PC-9 (cell line): ENCODE measurements at regions not wholly inside any gene's neighbourhood (a gene's known extent, or its start where the extent isn't known, plus 50 kb on each side); places are given as distances from the start of the nearest gene placed in this dataset.

Experiments used
- BruUV-seq: library from RNA; stranded (reverse); fragments of 400-500 nt; replicated peaks from 2 replicates; lab custom pipeline; 2021; lab: Mats Ljungman, UMichigan
- CTCF ChIA-PET: fragments of 300-600 bp; sonication (Branson Sonifier 250); formaldehyde crosslinking; loops from one replicate; lab custom pipeline; 2022; ENCODE audit warnings: antibody characterized with exemption; lab: Charles Lee
- POLR2A ChIA-PET: fragments of 300-600 bp; sonication (Branson Sonifier 250); formaldehyde crosslinking; loops from one replicate; lab custom pipeline; 2022; ENCODE audit warnings: antibody characterized with exemption; ENCODE audit not compliant: unreplicated experiment; lab: Charles Lee
- DNase-seq, 2 experiments: peaks; one replicate each; pipeline versions ENCODE4 v3.0.0 to v3.0.0-alpha.2; 2015 to 2022; ENCODE audit warnings: mixed read lengths in 1 of 2
- H2AFZ ChIP-seq: fragments of 200-600 bp; sonication (generic); 2 replicates; pipeline ENCODE4 v1.8.1; 2017; ENCODE audit warnings: antibody characterized with exemption
- H3F3A ChIP-seq: fragments of 200-600 bp; sonication (generic); 2 replicates; pipeline ENCODE4 v1.8.1; 2017; ENCODE audit warnings: antibody characterized with exemption, mild to moderate bottlenecking, low read depth; ENCODE audit not compliant: insufficient read depth
- H3K27ac ChIP-seq: fragments of 200-600 bp; sonication (generic); 2 replicates; pipeline ENCODE4 v1.6.1; 2016; ENCODE audit warnings: mixed run types
- H3K27me3 ChIP-seq: fragments of 200-600 bp; sonication (generic); 2 replicates; pipeline ENCODE4 v1.6.1; 2016; ENCODE audit warnings: low read depth, mixed run types; ENCODE audit not compliant: insufficient read depth
- H3K36me3 ChIP-seq: fragments of 200-600 bp; sonication (generic); 2 replicates; pipeline ENCODE4 v1.6.1; 2016; ENCODE audit warnings: low read depth, mixed run types
- H3K4me1 ChIP-seq: fragments of 200-600 bp; sonication (generic); replicated peaks from 2 replicates; pipeline ENCODE4 v1.6.1; 2016; ENCODE audit warnings: mixed run types; ENCODE audit not compliant: insufficient read depth
- H3K4me2 ChIP-seq: fragments of 200-600 bp; sonication (generic); 2 replicates; pipeline ENCODE4 v1.6.1; 2017; ENCODE audit warnings: mixed run types
- H3K4me3 ChIP-seq: fragments of 200-600 bp; sonication (generic); 2 replicates; pipeline ENCODE4 v1.6.1; 2016; ENCODE audit warnings: mixed run types
- H3K79me2 ChIP-seq: fragments of 200-600 bp; sonication (generic); 2 replicates; pipeline ENCODE4 v1.6.1; 2017; ENCODE audit warnings: low read depth, mixed run types
- H3K9me2 ChIP-seq: fragments of 200-600 bp; sonication (generic); 2 replicates; pipeline ENCODE4 v1.8.1; 2017; ENCODE audit warnings: mild to moderate bottlenecking; ENCODE audit not compliant: insufficient read depth
- H3K9me3 ChIP-seq: fragments of 200-600 bp; sonication (generic); 2 replicates; pipeline ENCODE4 v1.8.1; 2016; ENCODE audit warnings: low read depth; ENCODE audit not compliant: insufficient read depth
- H4K20me1 ChIP-seq: fragments of 200-600 bp; sonication (generic); 2 replicates; pipeline ENCODE4 v1.8.1; 2017; ENCODE audit not compliant: insufficient read depth
- EZH2 ChIP-seq: fragments of 200-600 bp; sonication (generic); IDR thresholded peaks from 2 replicates; pipeline ENCODE4 v1.8.0; 2017; ENCODE audit warnings: antibody characterized with exemption, low read depth
- intact Hi-C: fragments of 100-400 bp; cut with micrococcal nuclease; formaldehyde crosslinking; loops from one replicate; pipeline ENCODE4 v1.10.0; 2022; ENCODE audit not compliant: unreplicated experiment
- TF ChIP-seq, protein P1 (sequence below): fragments of 200-600 bp; sonication (generic); conservative IDR thresholded peaks from 2 replicates; pipeline ENCODE4 v1.6.1; 2017; ENCODE audit warnings: mixed run types, antibody characterized with exemption, mild to moderate bottlenecking, moderate library complexity

DNA sequence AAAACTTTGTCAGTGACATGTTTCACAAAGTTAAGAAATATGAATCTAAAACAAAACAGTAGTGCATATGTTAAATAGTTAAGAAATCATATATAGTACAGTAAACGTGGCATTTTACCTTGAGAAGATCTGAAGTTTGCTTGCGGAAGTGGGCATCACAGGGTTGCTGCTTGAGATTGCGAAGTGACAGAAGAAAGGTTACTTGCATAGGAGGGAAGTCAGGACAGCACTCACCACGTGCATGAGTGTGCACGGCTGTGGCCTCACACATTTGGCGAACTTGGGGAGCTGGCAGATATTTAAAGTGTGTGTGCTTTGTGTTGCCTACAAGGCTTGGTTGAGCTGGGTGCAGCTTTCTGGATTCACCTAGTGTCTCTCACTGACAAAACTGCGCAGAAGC is 431.5 kb upstream of the ARID1B start:
- no peaks in the 10 kb centered on the region for H3K4me1 ChIP-seq
- no peaks in the 10 kb centered on the region for H3K27me3 ChIP-seq
- H3K9me2 ChIP-seq: no peaks in the 10 kb centered on the region
- no TSS peak for BruUV-seq
- no peaks in the 10 kb centered on the region for H3F3A ChIP-seq
- H3K36me3 ChIP-seq: no peaks in the 10 kb centered on the region
- intact Hi-C loops: no loop called here
- no peak overlapping the region for H2AFZ ChIP-seq
- TF ChIP-seq, protein P1, sequence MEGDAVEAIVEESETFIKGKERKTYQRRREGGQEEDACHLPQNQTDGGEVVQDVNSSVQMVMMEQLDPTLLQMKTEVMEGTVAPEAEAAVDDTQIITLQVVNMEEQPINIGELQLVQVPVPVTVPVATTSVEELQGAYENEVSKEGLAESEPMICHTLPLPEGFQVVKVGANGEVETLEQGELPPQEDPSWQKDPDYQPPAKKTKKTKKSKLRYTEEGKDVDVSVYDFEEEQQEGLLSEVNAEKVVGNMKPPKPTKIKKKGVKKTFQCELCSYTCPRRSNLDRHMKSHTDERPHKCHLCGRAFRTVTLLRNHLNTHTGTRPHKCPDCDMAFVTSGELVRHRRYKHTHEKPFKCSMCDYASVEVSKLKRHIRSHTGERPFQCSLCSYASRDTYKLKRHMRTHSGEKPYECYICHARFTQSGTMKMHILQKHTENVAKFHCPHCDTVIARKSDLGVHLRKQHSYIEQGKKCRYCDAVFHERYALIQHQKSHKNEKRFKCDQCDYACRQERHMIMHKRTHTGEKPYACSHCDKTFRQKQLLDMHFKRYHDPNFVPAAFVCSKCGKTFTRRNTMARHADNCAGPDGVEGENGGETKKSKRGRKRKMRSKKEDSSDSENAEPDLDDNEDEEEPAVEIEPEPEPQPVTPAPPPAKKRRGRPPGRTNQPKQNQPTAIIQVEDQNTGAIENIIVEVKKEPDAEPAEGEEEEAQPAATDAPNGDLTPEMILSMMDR: no peak
- no peak for TF ChIP-seq EZH2
- no peaks in the 10 kb centered on the region for H3K79me2 ChIP-seq
- ChIA-PET CTCF (no interaction called here), POLR2A (no interaction called here)
- H3K4me3 ChIP-seq: no peak overlapping the region
- no peak for DNase-seq
- no peak overlapping the region for H3K4me2 ChIP-seq
- H3K9me3 ChIP-seq: no peaks in the 10 kb centered on the region
- no peaks in the 10 kb centered on the region for H4K20me1 ChIP-seq
- H3K27ac ChIP-seq: no peak overlapping the region

DNA sequence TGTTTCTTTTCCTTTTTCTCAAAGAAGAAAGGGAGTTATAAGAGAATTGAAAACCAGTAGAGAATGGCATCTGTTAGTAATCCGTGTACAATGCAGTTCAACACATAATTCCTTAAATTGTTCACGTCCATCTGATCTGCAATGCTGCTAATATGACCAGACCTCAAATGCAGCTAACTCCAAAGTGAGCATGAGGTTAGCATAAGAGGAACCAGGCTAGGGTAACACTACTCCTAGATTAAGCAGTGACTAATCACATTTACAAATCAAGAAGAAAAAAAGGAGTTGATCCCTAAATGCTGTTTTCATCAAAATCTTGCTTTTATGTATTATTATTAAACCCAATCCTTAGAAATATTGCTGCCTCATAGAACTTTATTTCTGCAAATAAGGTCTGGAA is 432.7 kb upstream of the ARID1B start:
- Histone ChIP-seq H3F3A (no peaks in the 10 kb centered on the region), H3K36me3 (no peaks in the 10 kb centered on the region), H3K27me3 (no peaks in the 10 kb centered on the region), H3K27ac (no peak overlapping the region), H3K9me2 (no peaks in the 10 kb centered on the region; the same call in 1 of the 2 replicates), H3K4me1 (no peaks in the 10 kb centered on the region), H3K4me2 (no peak overlapping the region), H2AFZ (no peak overlapping the region), H3K79me2 (no peaks in the 10 kb centered on the region), H3K4me3 (no peak overlapping the region), H3K9me3 (no peaks in the 10 kb centered on the region), H4K20me1 (no peaks in the 10 kb centered on the region)
- DNase-seq: no peak
- POLR2A ChIA-PET: no interaction called here
- BruUV-seq: no TSS peak
- CTCF ChIA-PET: no interaction called here
- intact Hi-C loops: no loop called here
- TF ChIP-seq EZH2: no peak
- TF ChIP-seq, protein P1: no peak

DNA sequence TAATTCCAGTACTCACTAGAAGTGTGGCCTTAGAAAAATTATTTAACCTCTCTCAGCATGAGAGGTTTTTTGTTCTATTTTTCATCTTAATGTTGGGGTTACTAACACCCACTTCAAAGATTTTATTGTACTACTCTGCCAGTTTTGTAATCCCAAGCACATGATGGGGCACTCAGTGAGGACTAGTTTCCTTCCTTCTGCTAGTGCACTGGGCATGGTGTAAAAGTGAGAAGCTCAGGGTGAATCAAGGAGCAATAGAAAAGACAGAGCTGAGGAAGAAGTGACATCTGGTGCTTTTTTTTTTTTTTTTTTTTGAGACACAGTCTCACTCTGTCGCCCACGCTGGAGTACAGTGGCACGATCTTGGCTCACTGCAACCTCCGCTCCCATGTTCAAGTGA is 439.4 kb upstream of the ARID1B start:
- Histone ChIP-seq H3K27ac (no peak overlapping the region), H3K4me3 (no peak overlapping the region), H4K20me1 (no peaks in the 10 kb centered on the region), H3K4me2 (no peak overlapping the region), H3K4me1 (no peaks in the 10 kb centered on the region), H3K27me3 (no peaks in the 10 kb centered on the region), H3K36me3 (no peaks in the 10 kb centered on the region), H3K9me2 (peaks cover 4% of the 10 kb centered on the region; the same call in 1 of the 2 replicates), H2AFZ (no peak overlapping the region), H3K9me3 (no peaks in the 10 kb centered on the region), H3F3A (no peaks in the 10 kb centered on the region), H3K79me2 (no peaks in the 10 kb centered on the region)
- DNase-seq: no peak
- no TSS peak for BruUV-seq
- CTCF ChIA-PET: no interaction called here
- POLR2A ChIA-PET: no interaction called here
- TF ChIP-seq, protein P1: no peak
- TF ChIP-seq EZH2: no peak
- intact Hi-C loops: no loop called here
